Neuronal stem cell (in vitro differentiated cells): ENCODE measurements at regions not wholly inside any gene's neighbourhood (a gene's known extent, or its start where the extent isn't known, plus 50 kb on each side); places are given as distances from the start of the nearest gene placed in this dataset.
A peak's percentile ranks its signal among the peaks of the same experiment; 100 is the strongest.

Source experiments
- DNase-seq: peaks from one replicate; pipeline ENCODE4 v3.0.0-alpha.2; 2013; ENCODE audit warnings: low spot score
- H2AFZ ChIP-seq: one replicate; pipeline ENCODE4 v1.6.1; 2013; ENCODE audit warnings: mild to moderate bottlenecking, low read length, inconsistent platforms
- H2AK5ac ChIP-seq: 2 replicates; pipeline ENCODE4 v1.6.1; 2013; ENCODE audit warnings: low read depth, mild to moderate bottlenecking, inconsistent platforms, low read length, moderate library complexity, mixed read lengths
- H2BK120ac ChIP-seq: 2 replicates; pipeline ENCODE4 v1.6.1; 2013; ENCODE audit warnings: low read depth, mild to moderate bottlenecking, inconsistent platforms, low read length, moderate library complexity, mixed read lengths
- H2BK12ac ChIP-seq: one replicate; pipeline ENCODE4 v1.6.1; 2013; ENCODE audit warnings: low read length, inconsistent platforms
- H2BK15ac ChIP-seq: 2 replicates; pipeline ENCODE4 v1.6.1; 2013; ENCODE audit warnings: mild to moderate bottlenecking, low read length, inconsistent platforms, mixed read lengths
- H2BK5ac ChIP-seq: one replicate; pipeline ENCODE4 v1.6.1; 2013; ENCODE audit warnings: inconsistent platforms, mild to moderate bottlenecking, low read length, moderate library complexity
- H3K14ac ChIP-seq: one replicate; pipeline ENCODE4 v1.6.1; 2013; ENCODE audit warnings: low read length, inconsistent platforms
- H3K18ac ChIP-seq: 2 replicates; pipeline ENCODE4 v1.6.1; 2013; ENCODE audit warnings: low read length, inconsistent platforms
- H3K23ac ChIP-seq: 2 replicates; pipeline ENCODE4 v1.6.1; 2013; ENCODE audit warnings: low read depth, mild to moderate bottlenecking, mixed read lengths, low read length, inconsistent platforms; ENCODE audit not compliant: poor library complexity
- H3K27ac ChIP-seq: replicated peaks from 3 replicates; pipeline ENCODE4 v1.5.1; 2013; ENCODE audit warnings: low read length, inconsistent platforms
- H3K27me3 ChIP-seq, 3 experiments: 2 replicates each; pipeline ENCODE4 v1.6.1; 2013; ENCODE audit warnings: low read length in 3 of 3, mild to moderate bottlenecking in 2 of 3, inconsistent platforms in 1 of 3, low read depth in 1 of 3, mixed read lengths in 1 of 3, moderate library complexity in 1 of 3; ENCODE audit not compliant: control insufficient read depth in 3 of 3, insufficient read depth in 3 of 3
- H3K36me3 ChIP-seq, 2 donors: replicated peaks in 1 of 2; 2 replicates each; pipeline ENCODE4 v1.6.1; 2013; ENCODE audit warnings: low read length in 2 of 2; ENCODE audit not compliant: control insufficient read depth in 2 of 2, insufficient read depth in 2 of 2
- H3K4ac ChIP-seq: 2 replicates; pipeline ENCODE4 v1.6.1; 2013; ENCODE audit warnings: inconsistent platforms, mild to moderate bottlenecking, low read length, moderate library complexity
- H3K4me1 ChIP-seq, 2 donors: 1 replicate in 1 of 2; 2 replicates in 1 of 2; pipeline ENCODE4 v1.6.1; 2013; ENCODE audit warnings: low read length in 2 of 2, low read depth in 1 of 2; ENCODE audit not compliant: control insufficient read depth in 2 of 2, insufficient read depth in 1 of 2
- H3K4me2 ChIP-seq: one replicate; pipeline ENCODE4 v1.6.1; 2013; ENCODE audit warnings: mild to moderate bottlenecking, low read length, inconsistent platforms; ENCODE audit not compliant: insufficient read depth, poor library complexity, severe bottlenecking
- H3K4me3 ChIP-seq, 2 donors: 2 replicates each; pipeline ENCODE4 v1.5.1; 2013; ENCODE audit warnings: low read length in 2 of 2, mild to moderate bottlenecking in 2 of 2, inconsistent platforms in 1 of 2, moderate library complexity in 1 of 2
- H3K79me1 ChIP-seq: one replicate; pipeline ENCODE4 v1.6.1; 2013; ENCODE audit warnings: low read depth, mild to moderate bottlenecking, inconsistent platforms, low read length, moderate library complexity
- H3K9ac ChIP-seq: one replicate; pipeline ENCODE4 v1.6.1; 2013; ENCODE audit warnings: mild to moderate bottlenecking, low read depth, low read length, inconsistent platforms; ENCODE audit not compliant: poor library complexity
- H3K9me3 ChIP-seq, 2 donors: replicated peaks in 1 of 2; 2 replicates each; pipeline versions ENCODE3 to v1.6.1; 2013; ENCODE audit warnings: low read length in 2 of 2, mild to moderate bottlenecking in 2 of 2, inconsistent platforms in 1 of 2, low read depth in 1 of 2, mixed read lengths in 1 of 2, moderate library complexity in 1 of 2; ENCODE audit not compliant: control insufficient read depth in 2 of 2, insufficient read depth in 1 of 2
- H4K8ac ChIP-seq: one replicate; pipeline ENCODE4 v1.6.1; 2013; ENCODE audit warnings: low read depth, mild to moderate bottlenecking, inconsistent platforms, low read length, moderate library complexity
- H4K91ac ChIP-seq: one replicate; pipeline ENCODE4 v1.6.1; 2013; ENCODE audit warnings: low read length, low read depth, mild to moderate bottlenecking, inconsistent platforms; ENCODE audit not compliant: poor library complexity
- WGBS, 2 donors: extraction: QIAGEN DNeasy Blood & Tissue Kit; methylation state at CpG; one replicate each; pipeline ENCODE4 v1.1.7; 2013; ENCODE audit warnings: missing lambda C conversion rate in 2 of 2, mixed read lengths in 1 of 2; ENCODE audit not compliant: insufficient read length in 2 of 2, insufficient replicate concordance in 1 of 2; ENCODE audit errors: extremely low coverage in 2 of 2; 5-methylcytosine and 5-hydroxymethylcytosine counted together

GRCh38 chr7:64102656-64103400 lies 57.6 kb downstream of the ZNF727 start:
- Histone ChIP-seq H4K8ac (no peak overlapping the region), H2BK5ac (no peak overlapping the region), H2BK12ac (no peak overlapping the region), H3K4me3 (peak overlapping the region in 1 of 2 donors; percentile 41), H3K4me2 (no peak overlapping the region), H3K9me3 (peaks cover 11 to 28% of the 10 kb centered on the region in 2 donors), H3K4me1 (no peaks in the 10 kb centered on the region), H3K9ac (no peak overlapping the region), H3K18ac (no peak overlapping the region), H2AFZ (no peak overlapping the region), H3K14ac (no peak overlapping the region), H3K36me3 (no peaks in the 10 kb centered on the region), H2BK120ac (no peak overlapping the region), H3K79me1 (no peaks in the 10 kb centered on the region), H3K4ac (no peak overlapping the region), H3K23ac (no peak overlapping the region), H4K91ac (no peak overlapping the region), H2AK5ac (no peak overlapping the region), H2BK15ac (no peak overlapping the region), H3K27ac (no peak overlapping the region), H3K27me3 (no peaks in the 10 kb centered on the region)
- WGBS, 2 donors: no CpG with 5 or more reads among the region's 14 CpGs
- no peak for DNase-seq

GRCh38 chr7:64113981-64114380 lies 68.7 kb downstream of the ZNF727 start:
- Histone ChIP-seq H2AFZ (no peak overlapping the region), H3K23ac (no peak overlapping the region), H3K79me1 (no peaks in the 10 kb centered on the region), H2BK15ac (no peak overlapping the region), H3K9ac (no peak overlapping the region), H3K4me3 (peak overlapping the region in 1 of 2 donors; percentile 42), H3K4me1 (no peaks in the 10 kb centered on the region), H4K91ac (no peak overlapping the region), H2BK12ac (no peak overlapping the region), H3K27ac (no peak overlapping the region), H3K4me2 (no peak overlapping the region), H3K18ac (no peak overlapping the region), H2BK5ac (no peak overlapping the region), H3K9me3 (peaks cover 3 to 27% of the 10 kb centered on the region in 2 donors), H3K27me3 (no peaks in the 10 kb centered on the region), H2BK120ac (no peak overlapping the region), H2AK5ac (no peak overlapping the region), H4K8ac (no peak overlapping the region), H3K4ac (no peak overlapping the region), H3K14ac (no peak overlapping the region), H3K36me3 (no peaks in the 10 kb centered on the region)
- no peak for DNase-seq
- no CpG with 5 or more reads among the region's 14 CpGs for WGBS, 2 donors

- Histone ChIP-seq H3K79me1 (no peaks in the 10 kb centered on the region), H2AFZ (no peak overlapping the region), H3K14ac (no peak overlapping the region), H3K27me3 (no peaks in the 10 kb centered on the region), H3K4ac (no peak overlapping the region), H4K8ac (no peak overlapping the region), H3K23ac (no peak overlapping the region), H3K9me3 (peaks cover 3 to 32% of the 10 kb centered on the region in 2 donors), H3K18ac (no peak overlapping the region), H4K91ac (no peak overlapping the region), H2AK5ac (no peak overlapping the region), H3K4me2 (no peak overlapping the region), H2BK12ac (no peak overlapping the region), H2BK120ac (no peak overlapping the region), H2BK15ac (no peak overlapping the region), H3K4me3 (peak overlapping the region in 1 of 2 donors; percentile 44), H2BK5ac (no peak overlapping the region), H3K27ac (no peak overlapping the region), H3K9ac (no peak overlapping the region), H3K4me1 (no peaks in the 10 kb centered on the region), H3K36me3 (no peaks in the 10 kb centered on the region)
- WGBS, 2 donors: no CpG with 5 or more reads among the region's 9 CpGs
- no peak for DNase-seq
These were observed 69.6 kb downstream of the ZNF727 start for GRCh38 chr7:64114791-64115190.

- H3K79me1 ChIP-seq: no peaks in the 10 kb centered on the region
- DNase-seq: no peak
- H3K9ac ChIP-seq: no peak overlapping the region
- no peaks in the 10 kb centered on the region for H3K36me3 ChIP-seq
- H3K4me2 ChIP-seq: no peak overlapping the region
- H3K4me1 ChIP-seq: no peaks in the 10 kb centered on the region
- no peak overlapping the region for H2AFZ ChIP-seq
- no peak overlapping the region for H3K23ac ChIP-seq
- no peak overlapping the region for H2BK12ac ChIP-seq
- no peak overlapping the region for H4K8ac ChIP-seq
- no peak overlapping the region for H3K4ac ChIP-seq
- H3K27ac ChIP-seq: no peak overlapping the region
- no peak overlapping the region for H3K14ac ChIP-seq
- H3K27me3 ChIP-seq: no peaks in the 10 kb centered on the region
- H2BK5ac ChIP-seq: no peak overlapping the region
- no peak overlapping the region for H2BK15ac ChIP-seq
- no peak overlapping the region for H3K18ac ChIP-seq
- no peak overlapping the region for H2BK120ac ChIP-seq
- no peak overlapping the region for H2AK5ac ChIP-seq
- no peak overlapping the region for H4K91ac ChIP-seq
- H3K9me3 ChIP-seq: peaks cover 0 to 39% of the 10 kb centered on the region in 2 donors
- no peak overlapping the region for H3K4me3 ChIP-seq
- no CpG with 5 or more reads among the region's 3 CpGs for whole genome bisulfite sequencing, 2 donors
These were observed 75.3 kb upstream of the ZNF735 start for GRCh38 chr7:64131696-64132095.
